ENCODE measurements at regions not wholly inside any gene's neighbourhood (a gene's known extent, or its start where the extent isn't known, plus 50 kb on each side); places are given as distances from the start of the nearest gene placed in this dataset.

GRCh38 chr14:98752660-98753059 lies 519.3 kb downstream of the BCL11B start:
- in situ Hi-C loops (cut with HindIII; ENCODE audit: low sequenced_read_pairs), result no loop called here
- no peak overlapping the region for H3K4me3 ChIP-seq (ENCODE audit: low read depth, low read length)
- no peak for TF ChIP-seq CTCF (IDR thresholded peaks at IDR 0.05; ENCODE audit: low read depth, low read length, missing control alignments)
- DNase-seq (ENCODE audit: low read depth), result no peak

- in situ Hi-C loops (cut with HindIII; ENCODE audit: low sequenced_read_pairs), result no loop called here
- no peak for TF ChIP-seq CTCF (IDR thresholded peaks at IDR 0.05; ENCODE audit: low read depth, low read length, missing control alignments)
- peak; percentile 20 for DNase-seq (ENCODE audit: low read depth)
- no peak overlapping the region for H3K4me3 ChIP-seq (ENCODE audit: low read depth, low read length)
Measured at GRCh38 chr14:98754343-98755020, 517.5 kb downstream of the BCL11B start.

- H3K4me3 ChIP-seq (ENCODE audit: low read depth, low read length), result no peak overlapping the region
- no peak for TF ChIP-seq CTCF (IDR thresholded peaks at IDR 0.05; ENCODE audit: low read depth, low read length, missing control alignments)
- in situ Hi-C loops (cut with HindIII; ENCODE audit: low sequenced_read_pairs), result no loop called here
- DNase-seq (ENCODE audit: low read depth), result no peak
Measured at GRCh38 chr14:98756749-98757148, 515.2 kb downstream of the BCL11B start.

- no peak for TF ChIP-seq CTCF (IDR thresholded peaks at IDR 0.05; ENCODE audit: low read depth, low read length, missing control alignments)
Measured at GRCh38 chr14:98758440-98758839, 513.6 kb downstream of the BCL11B start.

GRCh38 chr14:98761993-98762392 lies 510.0 kb downstream of the BCL11B start:
- no peak for TF ChIP-seq CTCF (IDR thresholded peaks at IDR 0.05; ENCODE audit: low read depth, low read length, missing control alignments)
- H3K4me3 ChIP-seq (ENCODE audit: low read depth, low read length), result no peak overlapping the region
- in situ Hi-C loops (cut with HindIII; ENCODE audit: low sequenced_read_pairs), result no loop called here
- DNase-seq (ENCODE audit: low read depth), result no peak

More at GRCh38 chr14:98758440-98758839, 513.6 kb downstream of the BCL11B start:
- no peak for DNase-seq (ENCODE audit: low read depth)
- in situ Hi-C loops (cut with HindIII; ENCODE audit: low sequenced_read_pairs), result no loop called here
- no peak overlapping the region for H3K4me3 ChIP-seq (ENCODE audit: low read depth, low read length)

- DNase-seq (ENCODE audit: low read depth), result no peak
- in situ Hi-C loops (cut with HindIII; ENCODE audit: low sequenced_read_pairs), result no loop called here
- H3K4me3 ChIP-seq (ENCODE audit: low read depth, low read length), result no peak overlapping the region
- no peak for TF ChIP-seq CTCF (IDR thresholded peaks at IDR 0.05; ENCODE audit: low read depth, low read length, missing control alignments)
Measured at GRCh38 chr14:98766818-98767217, 505.2 kb downstream of the BCL11B start.
